Prostate gland (tissue), 2 donors: ENCODE measurements at regions not wholly inside any gene's neighbourhood (a gene's known extent, or its start where the extent isn't known, plus 50 kb on each side); places are given as distances from the start of the nearest gene placed in this dataset.

ENCODE experiments used
- DNase-seq: peaks from one replicate; pipeline ENCODE4 v3.0.0-alpha.2; 2019; ENCODE audit warnings: low spot score
- H3K27ac ChIP-seq, 2 donors: fragments of 200-600 bp; sonication (generic); 2 replicates each; pipeline ENCODE4 v1.5.1; 2017 to 2019
- H3K27me3 ChIP-seq: fragments of 200-600 bp; sonication (generic); replicated peaks from 2 replicates; pipeline ENCODE4 v1.5.1; 2019; ENCODE audit not compliant: insufficient read depth
- H3K36me3 ChIP-seq, 2 donors: fragments of 200-600 bp; sonication (generic); 1 replicate in 1 of 2; 2 replicates in 1 of 2; pipeline versions ENCODE4 v1.5.1 to v1.8.1; 2017 to 2019
- H3K4me1 ChIP-seq: fragments of 200-600 bp; sonication (generic); replicated peaks from 2 replicates; pipeline ENCODE4 v1.5.1; 2019
- H3K4me3 ChIP-seq, 2 donors: fragments of 200-600 bp; sonication (generic); 2 replicates each; pipeline ENCODE4 v1.5.1; 2017 to 2019
- H3K9me3 ChIP-seq: fragments of 200-600 bp; sonication (generic); 2 replicates; pipeline ENCODE4 v1.5.1; 2017
- POLR2A ChIP-seq: fragments of 450-650 bp; IDR thresholded peaks from one replicate; pipeline ENCODE4 v1.6.1; 2016; ENCODE audit warnings: antibody characterized with exemption, mild to moderate bottlenecking
- POLR2AphosphoS5 ChIP-seq: sonication (generic); formaldehyde crosslinking; IDR thresholded peaks from one replicate; pipeline ENCODE4 v1.6.1; 2017; ENCODE audit warnings: antibody characterized with exemption
- WGBS: methylation state at CpG from one replicate; pipeline ENCODE4 v1.1.5; 2018; 5-methylcytosine and 5-hydroxymethylcytosine counted together
- intact Hi-C: fragments of 100-400 bp; cut with DNase I; formaldehyde crosslinking; loops from one replicate; pipeline ENCODE4 v1.14.2; 2022
- TF ChIP-seq, protein P1 (sequence below), 4 experiments: fragments of 200-600 bp in 2 of 4; fragments of 450-650 bp in 2 of 4; sonication (generic) in 2 of 4; IDR thresholded peaks; 1 replicate in 3 of 4; 2 replicates in 1 of 4; pipeline ENCODE4 v1.5.1; 2016 to 2019; ENCODE audit warnings: antibody characterized with exemption in 4 of 4, mild to moderate bottlenecking in 2 of 4, moderate library complexity in 2 of 4

DNA sequence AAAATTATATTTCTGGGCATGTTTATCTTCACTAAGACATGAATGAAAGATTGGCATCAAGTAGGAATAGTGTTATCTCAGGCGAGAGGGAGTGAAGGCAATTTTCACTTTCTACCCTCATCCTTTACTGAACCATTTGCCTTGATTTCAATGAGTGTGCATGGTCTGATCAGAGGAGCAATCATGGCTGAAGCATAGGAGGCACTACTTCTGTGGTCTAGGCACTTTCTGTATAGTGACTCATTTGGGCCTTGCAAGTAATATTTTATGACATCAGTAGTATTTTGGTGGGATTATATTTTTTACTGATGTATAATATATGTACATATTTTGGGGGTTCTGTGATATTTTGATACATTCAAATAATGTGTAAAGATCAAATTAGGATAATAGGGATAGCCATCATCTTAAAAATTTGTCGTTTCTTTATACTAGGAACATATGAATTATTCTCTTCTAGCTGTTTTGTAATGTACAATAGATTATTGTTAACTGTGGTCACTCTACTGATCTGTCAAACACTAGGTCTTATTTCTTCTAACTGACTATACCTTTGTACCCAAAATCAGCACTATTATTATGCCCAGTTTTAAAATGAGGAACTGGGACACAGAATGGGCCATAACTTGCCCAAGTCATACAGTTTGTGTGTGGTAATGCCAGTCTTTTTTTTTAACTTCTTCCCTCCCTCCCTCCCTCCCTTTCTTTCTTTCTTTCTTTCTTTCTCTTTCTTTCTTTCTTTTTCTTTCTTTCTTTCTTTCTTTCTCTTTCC lies 101.9 kb downstream of the RAB11FIP2 start:
- Histone ChIP-seq H3K9me3 (no peaks in the 10 kb centered on the region), H3K4me1 (no peaks in the 10 kb centered on the region), H3K27ac (no peak overlapping the region), H3K27me3 (no peaks in the 10 kb centered on the region), H3K36me3 (no peaks in the 10 kb centered on the region), H3K4me3 (no peak overlapping the region)
- intact Hi-C loops = no loop called here
- no peak for DNase-seq
- WGBS = 90% methylated on average over 2 of the region's 2 CpGs
- TF ChIP-seq, protein P1, sequence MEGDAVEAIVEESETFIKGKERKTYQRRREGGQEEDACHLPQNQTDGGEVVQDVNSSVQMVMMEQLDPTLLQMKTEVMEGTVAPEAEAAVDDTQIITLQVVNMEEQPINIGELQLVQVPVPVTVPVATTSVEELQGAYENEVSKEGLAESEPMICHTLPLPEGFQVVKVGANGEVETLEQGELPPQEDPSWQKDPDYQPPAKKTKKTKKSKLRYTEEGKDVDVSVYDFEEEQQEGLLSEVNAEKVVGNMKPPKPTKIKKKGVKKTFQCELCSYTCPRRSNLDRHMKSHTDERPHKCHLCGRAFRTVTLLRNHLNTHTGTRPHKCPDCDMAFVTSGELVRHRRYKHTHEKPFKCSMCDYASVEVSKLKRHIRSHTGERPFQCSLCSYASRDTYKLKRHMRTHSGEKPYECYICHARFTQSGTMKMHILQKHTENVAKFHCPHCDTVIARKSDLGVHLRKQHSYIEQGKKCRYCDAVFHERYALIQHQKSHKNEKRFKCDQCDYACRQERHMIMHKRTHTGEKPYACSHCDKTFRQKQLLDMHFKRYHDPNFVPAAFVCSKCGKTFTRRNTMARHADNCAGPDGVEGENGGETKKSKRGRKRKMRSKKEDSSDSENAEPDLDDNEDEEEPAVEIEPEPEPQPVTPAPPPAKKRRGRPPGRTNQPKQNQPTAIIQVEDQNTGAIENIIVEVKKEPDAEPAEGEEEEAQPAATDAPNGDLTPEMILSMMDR (IDR thresholded peaks at IDR 0.05) = no peak
- no peak for TF ChIP-seq POLR2AphosphoS5

DNA sequence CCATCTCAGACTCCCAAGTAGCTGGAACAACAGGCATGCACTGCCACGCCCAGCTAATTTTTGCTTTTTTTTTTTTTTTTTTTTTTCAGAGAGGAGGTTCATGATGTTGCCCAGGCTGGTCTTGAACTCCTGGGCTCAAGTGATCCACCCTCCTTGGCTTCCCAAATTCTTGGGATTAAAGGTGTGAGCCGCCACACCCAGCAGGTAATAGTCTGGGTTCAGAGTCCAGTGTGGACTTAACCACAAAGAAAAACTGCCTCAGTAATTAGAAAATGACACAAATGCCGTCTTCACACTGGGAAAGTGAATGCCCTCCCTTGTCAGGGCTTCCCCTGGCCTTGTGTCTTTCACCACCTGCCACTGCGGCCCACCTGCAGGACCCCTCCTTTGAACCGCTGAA lies 101.1 kb downstream of the RAB11FIP2 start:
- TF ChIP-seq POLR2AphosphoS5 (no peak), POLR2A (no peak)
- TF ChIP-seq, protein P1 (IDR thresholded peaks at IDR 0.05) = no peak
- Histone ChIP-seq H3K27ac (no peak overlapping the region), H3K4me1 (no peaks in the 10 kb centered on the region), H3K9me3 (no peaks in the 10 kb centered on the region), H3K27me3 (no peaks in the 10 kb centered on the region), H3K4me3 (no peak overlapping the region), H3K36me3 (no peaks in the 10 kb centered on the region)
- no peak for DNase-seq
- intact Hi-C loops = no loop called here
- 62% methylated on average over 5 of the region's 5 CpGs for WGBS

GRCh38 chr10:117946525-117947070 lies 100.1 kb downstream of the RAB11FIP2 start:
- Histone ChIP-seq H3K27ac (no peak overlapping the region), H3K36me3 (no peaks in the 10 kb centered on the region), H3K4me3 (no peak overlapping the region), H3K4me1 (no peaks in the 10 kb centered on the region), H3K27me3 (no peaks in the 10 kb centered on the region), H3K9me3 (no peaks in the 10 kb centered on the region)
- intact Hi-C loops = no loop called here
- 64% methylated on average over 8 of the region's 8 CpGs for WGBS
- no peak for DNase-seq
- TF ChIP-seq, protein P1 (IDR thresholded peaks at IDR 0.05) = no peak
- TF ChIP-seq POLR2AphosphoS5 (no peak), POLR2A (no peak)

DNA sequence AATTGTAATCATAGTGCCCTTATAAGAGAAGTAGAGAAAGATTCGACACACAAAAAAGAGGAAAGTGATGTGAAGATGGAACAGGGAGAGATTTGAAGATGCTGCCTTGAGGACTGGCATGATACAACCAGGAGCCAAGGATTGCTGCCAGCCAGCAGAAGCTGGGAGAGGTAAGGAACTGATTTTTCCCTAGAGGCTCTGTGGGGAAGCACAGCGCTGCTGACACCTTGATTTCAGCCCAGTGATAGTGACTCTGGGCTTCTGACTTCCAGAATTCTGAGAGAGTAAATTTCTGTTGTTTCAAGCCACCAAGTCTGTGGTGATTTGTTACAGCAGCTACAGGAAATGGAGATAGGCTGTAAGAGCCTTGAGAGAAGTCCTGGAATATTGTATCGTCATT lies 98.2 kb downstream of the RAB11FIP2 start:
- H3K4me3 ChIP-seq = no peak overlapping the region
- no peak for DNase-seq

More for the DNA sequence above, 98.2 kb downstream of the RAB11FIP2 start:
- Histone ChIP-seq H3K9me3 (no peaks in the 10 kb centered on the region), H3K4me1 (no peaks in the 10 kb centered on the region), H3K27ac (no peak overlapping the region), H3K36me3 (no peaks in the 10 kb centered on the region), H3K27me3 (no peaks in the 10 kb centered on the region)
- TF ChIP-seq POLR2A = no peak
- TF ChIP-seq, protein P1 (IDR thresholded peaks at IDR 0.05) = no peak
- TF ChIP-seq POLR2AphosphoS5 = no peak
- 91% methylated on average over 3 of the region's 3 CpGs for WGBS
- intact Hi-C loops = no loop called here
